Heart right ventricle (tissue), 16 donors: ENCODE measurements at regions not wholly inside any gene's neighbourhood (a gene's known extent, or its start where the extent isn't known, plus 50 kb on each side); places are given as distances from the start of the nearest gene placed in this dataset.
A peak's percentile ranks its signal among the peaks of the same experiment; 100 is the strongest.
"Not testable (repeated sequence)": the region's sequence is repeated elsewhere in the genome, so short reads cannot be mapped to it uniquely, and the experiment has no call there.

Experiments used
- ATAC-seq, 8 donors: fragments of 200-7000 bp; cut with Tn5 transposase; one replicate each; pipeline ENCODE4 v1.9.1; 2020; ENCODE audit warnings: mild to moderate bottlenecking in 8 of 8, moderate library complexity in 8 of 8, moderate number of reproducible peaks in 1 of 8
- DNase-seq, 2 donors: peaks; one replicate each; pipeline ENCODE4 v3.0.0-alpha.2; 2020
- H3K27ac ChIP-seq, 10 donors: fragments of 200-600 bp; sonication (generic) in 2 of 10; one replicate each; pipeline versions ENCODE4 v1.5.0 to v1.8.0; 2020 to 2022; ENCODE audit warnings: mild to moderate bottlenecking in 3 of 10
- H3K27me3 ChIP-seq, 7 donors: fragments of 200-600 bp; one replicate each; pipeline ENCODE4 v1.8.0; 2021 to 2022; ENCODE audit warnings: mild to moderate bottlenecking in 2 of 7
- H3K36me3 ChIP-seq, 9 donors: fragments of 200-600 bp; sonication (generic) in 1 of 9; one replicate each; pipeline versions ENCODE4 v1.5.0 to v1.8.0; 2020 to 2022; ENCODE audit warnings: mild to moderate bottlenecking in 2 of 9
- H3K4me1 ChIP-seq, 9 donors: fragments of 200-600 bp; sonication (generic) in 1 of 9; one replicate each; pipeline versions ENCODE4 v1.5.0 to v1.8.0; 2020 to 2022; ENCODE audit warnings: mild to moderate bottlenecking in 4 of 9
- H3K4me3 ChIP-seq, 10 donors: fragments of 200-600 bp; sonication (generic) in 2 of 10; one replicate each; pipeline versions ENCODE4 v1.5.0 to v1.8.0; 2020 to 2022; ENCODE audit warnings: mild to moderate bottlenecking in 7 of 10, moderate library complexity in 2 of 10
- H3K9me3 ChIP-seq, 11 donors: fragments of 200-600 bp in 10 of 11; sonication (generic) in 2 of 11; one replicate each; pipeline versions ENCODE4 v1.5.0 to v1.8.0; 2013 to 2022; ENCODE audit warnings: mild to moderate bottlenecking in 2 of 11, control low read depth in 1 of 11, moderate library complexity in 1 of 11
- WGBS, 2 donors: extraction: QIAGEN DNeasy Blood & Tissue Kit; methylation state at CpG; one replicate each; pipeline ENCODE4 v1.1.7; 2013; ENCODE audit warnings: inconsistent platforms in 1 of 2; 5-methylcytosine and 5-hydroxymethylcytosine counted together
- intact Hi-C, 10 donors: fragments of 100-400 bp; cut with DNase I; formaldehyde crosslinking; loops; one replicate each; pipeline versions ENCODE4 v1.11.1 to v1.14.2; 2022
- TF ChIP-seq, protein P1 (sequence below), 9 donors: fragments of 200-600 bp; sonication (generic) in 2 of 9; IDR thresholded peaks; one replicate each; pipeline versions ENCODE4 v1.5.0 to v1.8.0; 2021 to 2022; ENCODE audit warnings: antibody characterized with exemption in 9 of 9, mild to moderate bottlenecking in 5 of 9, moderate library complexity in 1 of 9
- donor health status: Arrhythmogenic right ventricular cardiomyopathy.
- donor health status: ischemic (EF 13 %, LVEDD 7.1; RV severe dilation, severe dysfunction).
- donor health status: healthy with polysubstance abuse.
- donor health status: DM: no; HTN: yes; CAD: no.
- donor health status: DM: no; HTN: no; CAD: no.
- donor health status: ischemic (EF 25% LVEDD 6.9; RV normal size, moderate dysfunction).
- donor health status: ischemic (EF 25% LVEDD 5.7; RV mildly dilated, moderate dysfunction).
- donor health status: healthy.
- donor health status: DM: yes; HTN: yes; CAD: no.
- donor health status: Ischemic cardiomyopathy.
- donor health status: ischemic (EF 35%, LVEDD 5.7; RV mildly dilated, moderate dysfunction).
- donor health status: nonischemic (EF 11% LVEDD 7.7; RV severe dilation, severe dysfunction).
- donor health status: DM: yes; HTN: yes; CAD: no.
- donor health status: PGD.
- donor health status: ischemic (EF 29% LVEDD 5.4; RV normal size, mild dysfunction).
- donor health status: nonischemic (EF 23%, LVEDD 6.1; RV moderate dilation, normal function).

DNA sequence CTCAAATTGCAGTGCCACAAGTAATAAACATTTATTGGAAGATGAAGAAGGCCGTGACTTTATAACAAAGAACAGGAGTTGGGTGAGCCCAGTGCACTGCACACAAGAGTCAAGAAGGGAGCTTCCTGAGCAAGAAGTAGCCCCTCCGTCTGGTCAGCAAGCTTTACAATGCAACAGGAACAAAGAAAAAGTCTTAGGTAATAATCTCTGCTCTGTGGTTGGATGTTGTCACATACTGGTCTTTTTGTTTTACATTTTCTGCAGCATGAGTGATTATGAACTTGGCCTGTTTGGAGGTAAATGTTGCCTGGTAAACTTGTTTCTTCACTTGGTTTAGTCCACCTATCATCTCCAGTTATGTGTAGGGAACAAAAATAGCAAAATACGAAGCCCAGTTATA lies 157.2 kb downstream of the KDM5D start:
- Histone ChIP-seq H3K27me3 (no peaks in the 10 kb centered on the region), H3K4me1 (no peaks in the 10 kb centered on the region), H3K27ac (no peak overlapping the region), H3K4me3 (no peak overlapping the region), H3K36me3 (peaks cover 0 to 43% (median 0%) of the 10 kb centered on the region in 9 donors), H3K9me3 (no peaks in the 10 kb centered on the region)
- intact Hi-C loops = no loop called here
- WGBS, 2 donors = 87 to 96% methylated on average over 3 of the region's 3 CpGs
- no peak for ATAC-seq
- DNase-seq = no peak
- TF ChIP-seq, protein P1, sequence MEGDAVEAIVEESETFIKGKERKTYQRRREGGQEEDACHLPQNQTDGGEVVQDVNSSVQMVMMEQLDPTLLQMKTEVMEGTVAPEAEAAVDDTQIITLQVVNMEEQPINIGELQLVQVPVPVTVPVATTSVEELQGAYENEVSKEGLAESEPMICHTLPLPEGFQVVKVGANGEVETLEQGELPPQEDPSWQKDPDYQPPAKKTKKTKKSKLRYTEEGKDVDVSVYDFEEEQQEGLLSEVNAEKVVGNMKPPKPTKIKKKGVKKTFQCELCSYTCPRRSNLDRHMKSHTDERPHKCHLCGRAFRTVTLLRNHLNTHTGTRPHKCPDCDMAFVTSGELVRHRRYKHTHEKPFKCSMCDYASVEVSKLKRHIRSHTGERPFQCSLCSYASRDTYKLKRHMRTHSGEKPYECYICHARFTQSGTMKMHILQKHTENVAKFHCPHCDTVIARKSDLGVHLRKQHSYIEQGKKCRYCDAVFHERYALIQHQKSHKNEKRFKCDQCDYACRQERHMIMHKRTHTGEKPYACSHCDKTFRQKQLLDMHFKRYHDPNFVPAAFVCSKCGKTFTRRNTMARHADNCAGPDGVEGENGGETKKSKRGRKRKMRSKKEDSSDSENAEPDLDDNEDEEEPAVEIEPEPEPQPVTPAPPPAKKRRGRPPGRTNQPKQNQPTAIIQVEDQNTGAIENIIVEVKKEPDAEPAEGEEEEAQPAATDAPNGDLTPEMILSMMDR (IDR thresholded peaks at IDR 0.05) = no peak

DNA sequence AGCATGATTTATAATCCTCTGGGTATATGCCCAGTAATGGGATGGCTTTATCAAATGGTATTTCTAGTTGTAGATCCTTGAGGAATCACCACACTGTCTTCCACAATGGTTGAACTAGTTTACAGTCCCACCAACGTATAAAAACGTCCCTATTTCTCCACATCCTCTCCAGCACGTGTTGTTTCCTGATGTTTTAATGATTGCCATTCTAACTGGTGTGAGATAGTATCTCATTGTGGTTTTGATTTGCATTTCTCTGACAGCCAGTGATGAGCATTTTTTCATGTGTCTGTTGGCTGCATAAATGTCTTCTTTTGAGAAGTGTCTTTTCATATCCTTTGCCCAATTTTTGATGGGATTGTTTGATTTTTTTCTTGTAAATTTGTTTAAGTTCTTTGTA lies 163.5 kb downstream of the KDM5D start:
- 56 to 71% methylated on average over 3 of the region's 3 CpGs for WGBS, 2 donors
- intact Hi-C loops, H3K4me3 ChIP-seq, H3K9me3 ChIP-seq, DNase-seq, H3K27ac ChIP-seq, H3K27me3 ChIP-seq, H3K36me3 ChIP-seq, ATAC-seq: not testable (repeated sequence)
- peaks cover 0 to 10% (median 0%) of the 10 kb centered on the region in 9 donors for H3K4me1 ChIP-seq

DNA sequence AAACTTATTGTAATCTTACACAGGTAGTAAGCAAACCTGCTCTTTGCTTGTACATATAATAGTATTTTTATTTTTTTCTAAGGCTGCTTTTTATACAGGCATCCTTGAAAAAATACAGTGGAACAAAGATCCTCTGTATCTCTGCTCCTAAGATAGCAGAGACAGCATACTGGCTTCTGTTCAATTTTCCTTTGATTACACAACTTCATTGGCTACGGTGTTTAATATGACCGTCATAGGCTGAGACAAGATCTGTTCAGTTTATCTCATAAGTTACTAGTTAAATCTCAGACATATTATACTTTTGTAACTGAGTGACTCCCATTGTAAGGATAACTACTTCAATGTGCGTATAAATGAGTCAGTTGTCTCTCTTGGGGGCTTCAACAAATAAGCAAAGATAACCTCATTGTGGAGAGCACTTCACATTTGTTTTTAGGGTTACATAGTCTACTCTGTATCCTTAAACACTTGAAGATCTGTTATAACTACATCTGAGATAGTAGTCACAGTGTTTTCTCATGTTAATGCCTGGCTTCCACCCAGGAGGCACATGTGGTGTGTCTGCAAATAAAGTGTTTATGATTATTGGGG lies 166.1 kb downstream of the KDM5D start:
- Histone ChIP-seq H3K36me3 (no peaks in the 10 kb centered on the region), H3K9me3 (no peaks in the 10 kb centered on the region), H3K27ac (no peak overlapping the region), H3K4me3 (no peak overlapping the region), H3K4me1 (peaks cover 0 to 10% (median 0%) of the 10 kb centered on the region in 9 donors), H3K27me3 (no peaks in the 10 kb centered on the region)
- ATAC-seq (peak in 4 of 8 donors; percentile 16 to 52 (median 45)), DNase-seq (no peak)
- intact Hi-C loops = no loop called here
- TF ChIP-seq, protein P1 (IDR thresholded peaks at IDR 0.05) = no peak
- WGBS, 2 donors = 29 to 44% methylated on average over 3 of the region's 3 CpGs

DNA sequence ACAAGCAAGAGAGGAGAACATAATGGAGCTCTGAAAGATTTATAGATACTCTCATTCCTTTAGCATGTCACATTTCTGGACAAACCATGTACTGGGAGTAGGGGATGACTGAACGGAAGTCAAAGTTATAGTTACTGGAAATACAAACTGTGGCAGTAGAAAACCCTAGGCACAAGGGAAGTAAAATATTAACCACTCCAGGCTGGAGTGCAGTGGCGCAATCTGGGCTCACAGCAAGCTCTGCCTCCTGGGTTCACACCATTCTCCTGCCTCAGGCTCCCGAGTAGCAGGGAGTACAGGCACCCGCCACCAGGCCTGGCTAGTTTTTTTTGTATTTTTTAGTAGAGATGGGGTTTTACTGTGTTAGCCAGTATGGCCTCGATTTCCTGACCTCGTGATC lies 167.3 kb downstream of the KDM5D start:
- Histone ChIP-seq H3K9me3 (no peaks in the 10 kb centered on the region), H3K27me3 (no peaks in the 10 kb centered on the region), H3K36me3 (no peaks in the 10 kb centered on the region), H3K4me3 (no peak overlapping the region), H3K4me1 (peaks cover 0 to 10% (median 0%) of the 10 kb centered on the region in 9 donors), H3K27ac (no peak overlapping the region)
- intact Hi-C loops = no loop called here
- ATAC-seq = no peak
- 88 to 94% methylated on average over 6 of the region's 6 CpGs for WGBS, 2 donors
- TF ChIP-seq, protein P1 (IDR thresholded peaks at IDR 0.05) = no peak
- no peak for DNase-seq

DNA sequence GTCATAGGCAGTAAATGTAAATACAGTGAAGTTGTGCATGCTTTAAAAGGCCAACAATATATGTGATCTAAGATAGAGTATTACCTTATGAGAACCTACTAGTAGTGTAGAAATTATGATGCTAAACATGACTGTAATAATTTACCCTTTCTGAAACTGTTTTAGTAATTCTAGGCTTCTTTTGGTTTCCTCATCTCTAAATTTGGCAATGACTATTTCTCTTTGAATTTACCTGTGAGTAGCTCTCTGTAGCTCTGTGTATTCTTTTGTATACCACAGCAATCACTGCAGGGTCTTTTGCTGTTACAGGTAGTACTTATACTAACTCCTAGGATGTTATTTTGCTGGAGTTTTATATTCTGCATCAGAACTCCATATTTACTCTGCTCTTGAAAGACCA lies 169.6 kb downstream of the KDM5D start:
- H3K27me3 ChIP-seq = no peaks in the 10 kb centered on the region
- H3K27ac ChIP-seq = no peak overlapping the region
- no peak overlapping the region for H3K4me3 ChIP-seq
- DNase-seq (no peak), ATAC-seq (no peak)
- TF ChIP-seq, protein P1 (IDR thresholded peaks at IDR 0.05) = no peak
- H3K4me1 ChIP-seq = peaks cover 0 to 10% (median 0%) of the 10 kb centered on the region in 9 donors
- H3K9me3 ChIP-seq = no peaks in the 10 kb centered on the region
- intact Hi-C loops = no loop called here
- no peaks in the 10 kb centered on the region for H3K36me3 ChIP-seq
